Liver (tissue), 8 donors: ENCODE measurements at regions not wholly inside any gene's neighbourhood (a gene's known extent, or its start where the extent isn't known, plus 50 kb on each side); places are given as distances from the start of the nearest gene placed in this dataset.

Experiments used
- DNase-seq: peaks from one replicate; pipeline ENCODE4 v3.0.0-alpha.2; 2017; ENCODE audit warnings: low spot score
- H3K27ac ChIP-seq, 2 donors: one replicate each; pipeline ENCODE4 v1.7.0; 2013; ENCODE audit warnings: inconsistent platforms in 2 of 2, low read length in 2 of 2, control low read depth in 1 of 2, low read depth in 1 of 2, mild to moderate bottlenecking in 1 of 2
- H3K27me3 ChIP-seq, 4 donors: one replicate each; pipeline versions ENCODE4 v1.6.1 to v1.7.0; 2013; ENCODE audit warnings: low read length in 3 of 4, inconsistent platforms in 1 of 4, mild to moderate bottlenecking in 1 of 4, moderate library complexity in 1 of 4; ENCODE audit not compliant: control insufficient read depth in 4 of 4, insufficient read depth in 4 of 4
- H3K36me3 ChIP-seq, 4 donors: one replicate each; pipeline versions ENCODE4 v1.6.1 to v1.7.0; 2013; ENCODE audit warnings: low read length in 3 of 4, mild to moderate bottlenecking in 3 of 4, low read depth in 1 of 4, moderate library complexity in 1 of 4; ENCODE audit not compliant: control insufficient read depth in 4 of 4, insufficient read depth in 3 of 4
- H3K4me1 ChIP-seq, 4 donors: one replicate each; pipeline versions ENCODE4 v1.6.1 to v1.7.0; 2013; ENCODE audit warnings: low read length in 3 of 4, mild to moderate bottlenecking in 3 of 4, moderate library complexity in 1 of 4; ENCODE audit not compliant: control insufficient read depth in 4 of 4, insufficient read depth in 4 of 4
- H3K4me3 ChIP-seq, 3 donors: one replicate each; pipeline versions ENCODE4 v1.6.1 to v1.7.0; 2013; ENCODE audit warnings: low read length in 3 of 3, control low read depth in 1 of 3, low read depth in 1 of 3, mild to moderate bottlenecking in 1 of 3
- H3K9ac ChIP-seq, 2 donors: one replicate each; pipeline ENCODE4 v1.7.0; 2013; ENCODE audit warnings: low read length in 2 of 2, mild to moderate bottlenecking in 2 of 2, moderate library complexity in 2 of 2, control low read depth in 1 of 2, low read depth in 1 of 2
- H3K9me3 ChIP-seq, 4 donors: one replicate each; pipeline versions ENCODE4 v1.6.1 to v1.7.0; 2013; ENCODE audit warnings: low read length in 3 of 4; ENCODE audit not compliant: control insufficient read depth in 4 of 4
- ATF3 ChIP-seq: IDR thresholded peaks from 2 replicates; pipeline ENCODE4 v1.6.1; 2016; ENCODE audit warnings: antibody characterized with exemption
- CTCF ChIP-seq: fragments of 150-350 bp; IDR thresholded peaks from 2 replicates; pipeline ENCODE4 v1.5.1; 2017; ENCODE audit warnings: improper control_type of control experiment, low read depth, low read length; ENCODE audit not compliant: missing input control
- EGR1 ChIP-seq, 2 donors: IDR thresholded peaks; 2 replicates each; pipeline ENCODE4 v1.6.1; 2016 to 2018; ENCODE audit warnings: antibody characterized with exemption in 2 of 2, low read depth in 2 of 2
- FOXA1 ChIP-seq: IDR thresholded peaks from 2 replicates; pipeline ENCODE4 v1.6.1; 2016; ENCODE audit warnings: antibody characterized with exemption
- FOXA2 ChIP-seq: IDR thresholded peaks from 2 replicates; pipeline ENCODE4 v1.6.1; 2016; ENCODE audit warnings: antibody characterized with exemption
- GABPA ChIP-seq, 2 donors: IDR thresholded peaks in 1 of 2; conservative IDR thresholded peaks in 1 of 2; 2 replicates each; pipeline ENCODE4 v1.6.1; 2016; ENCODE audit warnings: antibody characterized with exemption in 2 of 2, mild to moderate bottlenecking in 1 of 2, moderate library complexity in 1 of 2
- HNF4A ChIP-seq, 2 donors: conservative IDR thresholded peaks; 2 replicates each; pipeline ENCODE4 v1.6.1; 2016; ENCODE audit warnings: antibody characterized with exemption in 2 of 2, mild to moderate bottlenecking in 2 of 2
- HNF4G ChIP-seq: IDR thresholded peaks from 2 replicates; pipeline ENCODE4 v1.6.1; 2016; ENCODE audit warnings: antibody characterized with exemption
- JUND ChIP-seq, 2 donors: IDR thresholded peaks; 2 replicates each; pipeline ENCODE4 v1.6.1; 2016; ENCODE audit warnings: antibody characterized with exemption in 2 of 2
- NR2F2 ChIP-seq: IDR thresholded peaks from 2 replicates; pipeline ENCODE4 v1.6.1; 2016; ENCODE audit warnings: antibody characterized with exemption
- RAD21 ChIP-seq, 2 donors: IDR thresholded peaks; 2 replicates each; pipeline ENCODE4 v1.6.1; 2016; ENCODE audit warnings: antibody characterized with exemption in 2 of 2, mild to moderate bottlenecking in 2 of 2
- REST ChIP-seq: IDR thresholded peaks from 2 replicates; pipeline ENCODE4 v1.6.1; 2016; ENCODE audit warnings: antibody characterized with exemption, mild to moderate bottlenecking
- RXRA ChIP-seq, 2 donors: IDR thresholded peaks; 2 replicates each; pipeline ENCODE4 v1.6.1; 2017 to 2018; ENCODE audit warnings: antibody characterized with exemption in 2 of 2, mild to moderate bottlenecking in 1 of 2
- SP1 ChIP-seq: IDR thresholded peaks from 2 replicates; pipeline ENCODE4 v1.6.1; 2018; ENCODE audit warnings: antibody characterized with exemption, mild to moderate bottlenecking
- TAF1 ChIP-seq: conservative IDR thresholded peaks from 2 replicates; pipeline ENCODE4 v1.6.1; 2016; ENCODE audit warnings: antibody characterized with exemption, mild to moderate bottlenecking
- YY1 ChIP-seq: IDR thresholded peaks from 2 replicates; pipeline ENCODE4 v1.6.1; 2016; ENCODE audit warnings: antibody characterized with exemption, mild to moderate bottlenecking
- ZBTB33 ChIP-seq: IDR thresholded peaks from 2 replicates; pipeline ENCODE4 v1.6.1; 2016; ENCODE audit warnings: antibody characterized with exemption
- WGBS: extraction: QIAGEN DNeasy Blood & Tissue Kit; methylation state at CpG from one replicate; pipeline ENCODE4 v1.1.7; 2013; 5-methylcytosine and 5-hydroxymethylcytosine counted together
- TF ChIP-seq, protein P1 (sequence below): IDR thresholded peaks from 2 replicates; pipeline ENCODE4 v1.6.1; 2016; ENCODE audit warnings: antibody characterized with exemption
- donor health status: healthy.
- donor health status: healthy.
- donor health status: healthy.
- donor health status: healthy.
- donor health status: healthy.

GRCh38 chr10:125562737-125563136 lies 120.2 kb downstream of the TEX36 start:
- H3K27ac ChIP-seq: no peak overlapping the region
- TF ChIP-seq CTCF (no peak), ATF3 (no peak), ZBTB33 (no peak), TAF1 (no peak), FOXA2 (no peak), EGR1 (IDR thresholded peaks at IDR 0.05; ENCODE audit: low read depth in 2 of 2) (no peak), NR2F2 (no peak), YY1 (no peak), RXRA (IDR thresholded peaks at IDR 0.05) (no peak), JUND (IDR thresholded peaks at IDR 0.05) (no peak), SP1 (no peak), REST (no peak), RAD21 (IDR thresholded peaks at IDR 0.05) (no peak), HNF4G (no peak), GABPA (IDR thresholded peaks at IDR 0.05 in 1 of 2, conservative IDR thresholded peaks at IDR 0.05 in 1 of 2) (no peak), FOXA1 (no peak)
- TF ChIP-seq, protein P1, sequence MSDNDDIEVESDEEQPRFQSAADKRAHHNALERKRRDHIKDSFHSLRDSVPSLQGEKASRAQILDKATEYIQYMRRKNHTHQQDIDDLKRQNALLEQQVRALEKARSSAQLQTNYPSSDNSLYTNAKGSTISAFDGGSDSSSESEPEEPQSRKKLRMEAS: no peak
- no peak overlapping the region for H3K4me3 ChIP-seq
- DNase-seq: no peak
- H3K9me3 ChIP-seq: no peaks in the 10 kb centered on the region
- WGBS: 81% methylated on average over 4 of the region's 4 CpGs
- no peaks in the 10 kb centered on the region for H3K27me3 ChIP-seq
- no peaks in the 10 kb centered on the region for H3K4me1 ChIP-seq
- no peaks in the 10 kb centered on the region for H3K36me3 ChIP-seq
- H3K9ac ChIP-seq: no peak overlapping the region

DNA sequence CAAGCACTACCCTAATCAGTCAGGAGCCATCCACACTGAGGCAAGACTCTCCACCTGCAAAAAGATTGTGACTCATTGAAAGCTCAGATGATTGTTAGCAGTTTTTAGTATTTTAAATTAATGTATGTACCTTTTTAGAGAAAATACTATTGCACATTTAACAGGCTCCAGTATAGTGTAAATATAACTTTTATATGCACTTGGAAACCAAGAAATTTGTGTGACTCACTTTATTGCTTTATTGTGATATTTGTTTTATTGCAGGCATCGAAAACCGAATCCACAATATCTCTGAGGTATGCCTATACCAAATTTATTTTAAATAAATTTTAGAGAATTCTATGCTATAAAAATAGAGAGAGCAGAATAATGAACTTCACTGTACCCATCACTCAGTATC lies 122.0 kb downstream of the TEX36 start:
- no peak overlapping the region for H3K27ac ChIP-seq
- H3K9ac ChIP-seq: no peak overlapping the region
- H3K36me3 ChIP-seq: no peaks in the 10 kb centered on the region
- H3K4me3 ChIP-seq: no peak overlapping the region
- 84% methylated on average over 2 of the region's 2 CpGs for WGBS
- H3K9me3 ChIP-seq: no peaks in the 10 kb centered on the region
- no peak for DNase-seq
- H3K27me3 ChIP-seq: peaks cover 0 to 4% (median 0%) of the 10 kb centered on the region in 4 donors
- H3K4me1 ChIP-seq: no peaks in the 10 kb centered on the region
- TF ChIP-seq TAF1 (no peak), RXRA (IDR thresholded peaks at IDR 0.05) (no peak), RAD21 (IDR thresholded peaks at IDR 0.05) (no peak), GABPA (IDR thresholded peaks at IDR 0.05 in 1 of 2, conservative IDR thresholded peaks at IDR 0.05 in 1 of 2) (no peak), ZBTB33 (no peak), HNF4G (no peak), CTCF (no peak), NR2F2 (no peak), EGR1 (IDR thresholded peaks at IDR 0.05; ENCODE audit: low read depth in 2 of 2) (no peak), FOXA2 (no peak), HNF4A (conservative IDR thresholded peaks at IDR 0.05) (no peak), JUND (IDR thresholded peaks at IDR 0.05) (no peak), SP1 (no peak), YY1 (no peak), FOXA1 (no peak)
